ENCODE measurements at regions not wholly inside any gene's neighbourhood (a gene's known extent, or its start where the extent isn't known, plus 50 kb on each side); places are given as distances from the start of the nearest gene placed in this dataset.

GRCh38 chr4:20412072-20412471 lies 160.4 kb downstream of the SLIT2 start:
- no peak overlapping the region for H3K9ac ChIP-seq (ENCODE audit: low read depth in 2 of 2, low read length in 2 of 2)
- no peak overlapping the region for H3K4me3 ChIP-seq
- no peak for DNase-seq
- H3K9me3 ChIP-seq = no peaks in the 10 kb centered on the region
- H3K36me3 ChIP-seq = no peaks in the 10 kb centered on the region
- no peak overlapping the region for H3K27ac ChIP-seq
- no peaks in the 10 kb centered on the region for H3K27me3 ChIP-seq
- TF ChIP-seq CTCF (IDR thresholded peaks at IDR 0.05) = no peak
- H3K4me1 ChIP-seq = no peaks in the 10 kb centered on the region
- intact Hi-C loops (cut with DNase I) = no loop called here

GRCh38 chr4:20416800-20417199 lies 165.1 kb downstream of the SLIT2 start:
- Histone ChIP-seq H3K4me1 (no peaks in the 10 kb centered on the region), H3K9me3 (no peaks in the 10 kb centered on the region), H3K4me3 (no peak overlapping the region), H3K36me3 (no peaks in the 10 kb centered on the region), H3K27ac (no peak overlapping the region), H3K9ac (ENCODE audit: low read depth in 2 of 2, low read length in 2 of 2) (no peak overlapping the region), H3K27me3 (no peaks in the 10 kb centered on the region)
- no peak for DNase-seq
- no peak for TF ChIP-seq CTCF (IDR thresholded peaks at IDR 0.05)
- intact Hi-C loops (cut with DNase I) = no loop called here

GRCh38 chr4:20418861-20419451 lies 167.3 kb downstream of the SLIT2 start:
- intact Hi-C loops (cut with DNase I) = no loop called here
- peak; percentile 39 for TF ChIP-seq CTCF (IDR thresholded peaks at IDR 0.05)
- no peak for DNase-seq
- H3K27ac ChIP-seq = no peak overlapping the region
- H3K4me3 ChIP-seq = no peak overlapping the region
- no peaks in the 10 kb centered on the region for H3K27me3 ChIP-seq
- H3K4me1 ChIP-seq = no peaks in the 10 kb centered on the region
- H3K9me3 ChIP-seq = no peaks in the 10 kb centered on the region
- H3K36me3 ChIP-seq = no peaks in the 10 kb centered on the region
- no peak overlapping the region for H3K9ac ChIP-seq (ENCODE audit: low read depth in 2 of 2, low read length in 2 of 2)

- DNase-seq = no peak
- intact Hi-C loops (cut with DNase I) = loop anchor here (2.0 to 5.0 kb wide), 2 partner anchors 124 to 266 kb away; no protein-coding TSS in a partner anchor
- Histone ChIP-seq H3K27ac (no peak overlapping the region), H3K9me3 (no peaks in the 10 kb centered on the region), H3K4me1 (no peaks in the 10 kb centered on the region), H3K36me3 (no peaks in the 10 kb centered on the region), H3K9ac (ENCODE audit: low read depth in 2 of 2, low read length in 2 of 2) (no peak overlapping the region), H3K4me3 (no peak overlapping the region), H3K27me3 (no peaks in the 10 kb centered on the region)
- TF ChIP-seq CTCF (IDR thresholded peaks at IDR 0.05) = no peak
These were observed 169.4 kb downstream of the SLIT2 start for GRCh38 chr4:20420916-20421602.

- H3K36me3 ChIP-seq = no peaks in the 10 kb centered on the region
- intact Hi-C loops (cut with DNase I) = loop anchor here (2.0 to 5.0 kb wide), 2 partner anchors 123 to 266 kb away; no protein-coding TSS in a partner anchor
- DNase-seq = no peak
- no peaks in the 10 kb centered on the region for H3K27me3 ChIP-seq
- H3K9ac ChIP-seq (ENCODE audit: low read depth in 2 of 2, low read length in 2 of 2) = no peak overlapping the region
- H3K27ac ChIP-seq = no peak overlapping the region
- no peak overlapping the region for H3K4me3 ChIP-seq
- no peaks in the 10 kb centered on the region for H3K4me1 ChIP-seq
- H3K9me3 ChIP-seq = no peaks in the 10 kb centered on the region
- no peak for TF ChIP-seq CTCF (IDR thresholded peaks at IDR 0.05)
These were observed 169.9 kb downstream of the SLIT2 start for GRCh38 chr4:20421603-20421985.

Measured in colonic mucosa (tissue), 4 donors.